ENCODE measurements at regions not wholly inside any gene's neighbourhood (a gene's known extent, or its start where the extent isn't known, plus 50 kb on each side); places are given as distances from the start of the nearest gene placed in this dataset.

DNA sequence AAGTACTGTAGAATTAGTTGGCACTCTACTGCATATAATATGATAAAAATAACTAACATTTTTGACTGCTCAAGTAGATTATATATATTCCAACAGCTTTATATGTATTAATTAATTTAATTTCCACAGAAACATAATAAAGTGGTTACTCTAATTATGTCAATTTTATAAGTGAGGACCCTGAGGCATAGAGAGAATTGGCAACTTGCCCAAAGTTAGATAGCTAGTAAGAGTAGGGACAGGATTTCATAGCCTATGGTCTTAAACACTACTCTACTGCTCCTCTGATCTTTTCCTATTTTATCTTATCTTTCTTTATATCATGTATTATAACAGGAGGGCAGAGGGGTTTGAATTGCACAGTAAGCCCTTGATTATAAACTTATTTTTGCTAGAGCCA, 418.7 kb upstream of the SGO1 start:
- Mint-ChIP-seq H3K4me3 (ENCODE audit: unreplicated experiment) (no peak overlapping the region), H3K36me3 (ENCODE audit: low read depth, unreplicated experiment) (no peaks in the 10 kb centered on the region), H3K27ac (ENCODE audit: unreplicated experiment) (no peak overlapping the region), H3K9me3 (ENCODE audit: unreplicated experiment) (no peaks in the 10 kb centered on the region), H3K4me1 (ENCODE audit: unreplicated experiment) (no peaks in the 10 kb centered on the region), H3K27me3 (ENCODE audit: unreplicated experiment) (peaks cover 4% of the 10 kb centered on the region)
- TF ChIP-seq, protein P1, sequence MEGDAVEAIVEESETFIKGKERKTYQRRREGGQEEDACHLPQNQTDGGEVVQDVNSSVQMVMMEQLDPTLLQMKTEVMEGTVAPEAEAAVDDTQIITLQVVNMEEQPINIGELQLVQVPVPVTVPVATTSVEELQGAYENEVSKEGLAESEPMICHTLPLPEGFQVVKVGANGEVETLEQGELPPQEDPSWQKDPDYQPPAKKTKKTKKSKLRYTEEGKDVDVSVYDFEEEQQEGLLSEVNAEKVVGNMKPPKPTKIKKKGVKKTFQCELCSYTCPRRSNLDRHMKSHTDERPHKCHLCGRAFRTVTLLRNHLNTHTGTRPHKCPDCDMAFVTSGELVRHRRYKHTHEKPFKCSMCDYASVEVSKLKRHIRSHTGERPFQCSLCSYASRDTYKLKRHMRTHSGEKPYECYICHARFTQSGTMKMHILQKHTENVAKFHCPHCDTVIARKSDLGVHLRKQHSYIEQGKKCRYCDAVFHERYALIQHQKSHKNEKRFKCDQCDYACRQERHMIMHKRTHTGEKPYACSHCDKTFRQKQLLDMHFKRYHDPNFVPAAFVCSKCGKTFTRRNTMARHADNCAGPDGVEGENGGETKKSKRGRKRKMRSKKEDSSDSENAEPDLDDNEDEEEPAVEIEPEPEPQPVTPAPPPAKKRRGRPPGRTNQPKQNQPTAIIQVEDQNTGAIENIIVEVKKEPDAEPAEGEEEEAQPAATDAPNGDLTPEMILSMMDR (IDR thresholded peaks at IDR 0.05; ENCODE audit: unreplicated experiment): no peak
- no peak for DNase-seq (ENCODE audit: low spot score)

DNA sequence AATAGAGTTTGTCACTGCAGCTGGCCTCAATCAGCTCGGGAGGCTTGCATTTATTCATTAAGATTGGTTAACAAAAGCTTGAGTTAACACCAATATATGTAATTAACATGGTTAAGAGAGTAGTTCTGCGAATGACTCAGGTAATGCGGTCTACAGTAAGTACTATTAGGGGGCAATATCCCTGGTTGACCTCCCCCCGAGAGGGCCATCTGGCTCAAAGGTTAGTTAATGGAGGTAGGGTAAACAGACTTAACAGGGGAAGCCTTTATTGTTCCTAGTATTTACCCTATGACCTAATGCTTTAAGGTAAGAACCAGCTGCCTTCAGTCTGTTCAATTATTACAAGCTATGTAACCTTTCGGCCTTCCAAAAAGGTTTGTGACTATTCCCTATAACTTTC, 403.3 kb upstream of the SGO1 start:
- Mint-ChIP-seq H3K4me1 (ENCODE audit: unreplicated experiment) (no peaks in the 10 kb centered on the region), H3K36me3 (ENCODE audit: low read depth, unreplicated experiment) (no peaks in the 10 kb centered on the region), H3K4me3 (ENCODE audit: unreplicated experiment) (no peak overlapping the region), H3K9me3 (ENCODE audit: unreplicated experiment) (no peaks in the 10 kb centered on the region), H3K27me3 (ENCODE audit: unreplicated experiment) (no peaks in the 10 kb centered on the region), H3K27ac (ENCODE audit: unreplicated experiment) (no peak overlapping the region)
- TF ChIP-seq, protein P1 (IDR thresholded peaks at IDR 0.05; ENCODE audit: unreplicated experiment): no peak
- no peak for DNase-seq (ENCODE audit: low spot score)

DNA sequence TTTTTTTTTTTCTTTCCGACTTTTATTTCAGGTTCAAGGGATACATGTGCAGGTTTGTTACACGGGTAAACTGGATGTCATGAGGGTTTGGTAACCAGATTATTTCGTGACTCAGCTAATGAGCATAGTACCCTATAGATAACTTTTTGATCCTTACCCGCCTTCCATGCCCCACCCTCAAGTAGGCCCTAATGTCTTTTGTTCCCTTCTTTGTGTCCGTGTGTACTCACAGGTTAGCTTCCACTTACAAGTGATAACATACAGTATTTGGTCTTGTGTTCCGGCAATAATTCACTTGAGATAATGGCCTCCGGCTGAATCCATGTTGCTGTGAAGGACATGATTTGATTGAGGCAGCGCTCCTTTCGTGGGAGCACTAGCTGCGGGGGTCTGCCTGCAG, 402.8 kb upstream of the SGO1 start:
- no peaks in the 10 kb centered on the region for H3K4me1 Mint-ChIP-seq (ENCODE audit: unreplicated experiment)
- no peak for DNase-seq (ENCODE audit: low spot score)
- H3K27ac Mint-ChIP-seq (ENCODE audit: unreplicated experiment): no peak overlapping the region
- H3K27me3 Mint-ChIP-seq (ENCODE audit: unreplicated experiment): no peaks in the 10 kb centered on the region
- no peak overlapping the region for H3K4me3 Mint-ChIP-seq (ENCODE audit: unreplicated experiment)
- H3K36me3 Mint-ChIP-seq (ENCODE audit: low read depth, unreplicated experiment): no peaks in the 10 kb centered on the region
- TF ChIP-seq, protein P1 (IDR thresholded peaks at IDR 0.05; ENCODE audit: unreplicated experiment): no peak
- H3K9me3 Mint-ChIP-seq (ENCODE audit: unreplicated experiment): no peaks in the 10 kb centered on the region

DNA sequence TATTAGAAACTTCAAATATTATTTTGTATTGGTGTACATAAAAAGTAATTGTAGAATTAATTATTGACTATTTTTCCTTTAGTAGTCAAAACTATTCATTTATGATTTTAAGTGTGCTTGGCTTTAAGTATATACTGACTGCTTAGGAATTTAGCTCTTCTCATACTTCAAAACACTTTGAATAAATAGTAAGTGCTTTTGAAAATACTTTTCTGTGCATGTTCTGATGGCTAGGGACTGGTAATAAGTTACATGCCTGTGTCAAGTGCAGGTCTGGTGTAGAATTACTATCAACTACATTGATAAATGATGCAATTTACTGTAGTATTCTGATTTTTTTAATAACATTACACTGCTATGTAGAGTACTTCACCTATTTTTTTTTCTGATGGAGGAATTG, 397.6 kb upstream of the SGO1 start:
- Mint-ChIP-seq H3K36me3 (ENCODE audit: low read depth, unreplicated experiment) (no peaks in the 10 kb centered on the region), H3K27ac (ENCODE audit: unreplicated experiment) (no peak overlapping the region), H3K27me3 (ENCODE audit: unreplicated experiment) (no peaks in the 10 kb centered on the region), H3K9me3 (ENCODE audit: unreplicated experiment) (no peaks in the 10 kb centered on the region), H3K4me1 (ENCODE audit: unreplicated experiment) (no peaks in the 10 kb centered on the region), H3K4me3 (ENCODE audit: unreplicated experiment) (no peak overlapping the region)
- no peak for DNase-seq (ENCODE audit: low spot score)
- TF ChIP-seq, protein P1 (IDR thresholded peaks at IDR 0.05; ENCODE audit: unreplicated experiment): no peak

DNA sequence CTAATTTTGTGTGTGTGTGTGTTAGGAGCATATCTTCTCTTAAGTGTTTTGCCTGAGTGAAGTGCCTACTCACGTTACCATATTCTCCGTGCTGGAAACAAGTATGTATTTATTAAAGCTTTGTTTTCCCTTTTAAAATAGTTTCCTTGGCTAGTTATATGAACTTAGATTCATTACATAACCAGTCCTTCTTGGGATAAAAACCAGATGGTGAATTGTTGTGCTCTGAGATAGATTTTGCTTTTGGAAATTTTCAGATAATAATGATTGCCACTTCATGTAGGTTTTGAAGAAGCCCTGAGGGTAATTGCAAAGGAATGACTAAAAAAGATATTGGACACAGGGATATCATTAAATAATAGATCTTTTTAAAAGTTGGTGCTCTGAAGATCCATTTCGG, 390.2 kb upstream of the SGO1 start:
- TF ChIP-seq, protein P1 (IDR thresholded peaks at IDR 0.05; ENCODE audit: unreplicated experiment): no peak
- Mint-ChIP-seq H3K27ac (ENCODE audit: unreplicated experiment) (no peak overlapping the region), H3K4me1 (ENCODE audit: unreplicated experiment) (no peaks in the 10 kb centered on the region), H3K36me3 (ENCODE audit: low read depth, unreplicated experiment) (no peaks in the 10 kb centered on the region), H3K9me3 (ENCODE audit: unreplicated experiment) (no peaks in the 10 kb centered on the region), H3K27me3 (ENCODE audit: unreplicated experiment) (no peaks in the 10 kb centered on the region), H3K4me3 (ENCODE audit: unreplicated experiment) (no peak overlapping the region)
- no peak for DNase-seq (ENCODE audit: low spot score)
